AG09309 (cell line): ENCODE measurements at regions not wholly inside any gene's neighbourhood (a gene's known extent, or its start where the extent isn't known, plus 50 kb on each side); places are given as distances from the start of the nearest gene placed in this dataset.
A peak's percentile ranks its signal among the peaks of the same experiment; 100 is the strongest.

Source experiments
- DNase-seq: peaks from one replicate; pipeline ENCODE4 v3.0.0-alpha.2; 2010; ENCODE audit warnings: low read depth
- H3K4me3 ChIP-seq: 2 replicates; pipeline ENCODE4 v1.5.1; 2011; ENCODE audit warnings: mild to moderate bottlenecking, low read depth, low read length, moderate library complexity; ENCODE audit not compliant: control insufficient read depth
- TF ChIP-seq, protein P1 (sequence below): IDR thresholded peaks from 2 replicates; pipeline ENCODE4 v1.5.1; 2011; ENCODE audit warnings: mild to moderate bottlenecking, low read depth, low read length, inconsistent platforms; ENCODE audit not compliant: insufficient read depth, control insufficient read depth; ENCODE audit errors: missing control alignments

DNA sequence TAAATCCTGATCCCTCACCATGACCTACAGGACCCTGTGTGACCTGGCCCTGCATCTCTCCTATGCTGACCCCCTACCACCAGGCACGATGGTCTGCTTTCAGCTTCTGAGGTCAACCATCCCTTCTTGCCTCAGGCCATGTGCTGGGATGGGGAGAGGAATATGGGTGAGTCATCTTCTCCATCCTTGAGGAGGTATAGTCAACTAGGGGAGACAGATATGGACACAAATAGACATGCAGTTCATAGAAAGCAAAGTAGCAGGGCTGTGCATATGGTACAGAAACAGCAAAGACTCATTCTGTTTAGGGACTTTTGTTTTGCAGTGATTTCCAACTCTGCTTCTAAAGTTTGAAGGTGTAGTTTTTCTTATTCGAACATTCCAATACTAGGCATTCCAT, 250.8 kb upstream of the FGGY start:
- H3K4me3 ChIP-seq: no peak overlapping the region

GRCh38 chr1:59046730-59047157, 250.2 kb upstream of the FGGY start:
- TF ChIP-seq, protein P1, sequence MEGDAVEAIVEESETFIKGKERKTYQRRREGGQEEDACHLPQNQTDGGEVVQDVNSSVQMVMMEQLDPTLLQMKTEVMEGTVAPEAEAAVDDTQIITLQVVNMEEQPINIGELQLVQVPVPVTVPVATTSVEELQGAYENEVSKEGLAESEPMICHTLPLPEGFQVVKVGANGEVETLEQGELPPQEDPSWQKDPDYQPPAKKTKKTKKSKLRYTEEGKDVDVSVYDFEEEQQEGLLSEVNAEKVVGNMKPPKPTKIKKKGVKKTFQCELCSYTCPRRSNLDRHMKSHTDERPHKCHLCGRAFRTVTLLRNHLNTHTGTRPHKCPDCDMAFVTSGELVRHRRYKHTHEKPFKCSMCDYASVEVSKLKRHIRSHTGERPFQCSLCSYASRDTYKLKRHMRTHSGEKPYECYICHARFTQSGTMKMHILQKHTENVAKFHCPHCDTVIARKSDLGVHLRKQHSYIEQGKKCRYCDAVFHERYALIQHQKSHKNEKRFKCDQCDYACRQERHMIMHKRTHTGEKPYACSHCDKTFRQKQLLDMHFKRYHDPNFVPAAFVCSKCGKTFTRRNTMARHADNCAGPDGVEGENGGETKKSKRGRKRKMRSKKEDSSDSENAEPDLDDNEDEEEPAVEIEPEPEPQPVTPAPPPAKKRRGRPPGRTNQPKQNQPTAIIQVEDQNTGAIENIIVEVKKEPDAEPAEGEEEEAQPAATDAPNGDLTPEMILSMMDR: peak; percentile 19
- no peak overlapping the region for H3K4me3 ChIP-seq
- no peak for DNase-seq

More for the DNA sequence above, 250.8 kb upstream of the FGGY start:
- DNase-seq: no peak
- TF ChIP-seq, protein P1: no peak

DNA sequence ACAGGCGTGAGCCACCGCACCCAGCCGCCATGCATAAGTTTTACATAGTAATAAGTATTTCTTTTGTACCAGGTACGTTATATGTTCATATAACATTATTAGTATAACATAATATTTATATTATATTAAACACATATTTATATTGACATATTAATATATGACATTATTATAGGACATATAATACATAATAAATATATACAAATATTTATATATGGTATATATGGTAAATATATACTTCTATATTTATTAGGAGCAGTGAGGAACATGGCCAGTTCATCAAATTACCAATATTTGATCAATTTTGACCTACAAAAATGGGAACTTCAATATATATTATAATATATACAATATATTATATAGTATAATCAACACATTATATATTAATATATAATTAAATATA, 245.9 kb upstream of the FGGY start:
- TF ChIP-seq, protein P1: no peak
- no peak overlapping the region for H3K4me3 ChIP-seq
- DNase-seq: no peak

DNA sequence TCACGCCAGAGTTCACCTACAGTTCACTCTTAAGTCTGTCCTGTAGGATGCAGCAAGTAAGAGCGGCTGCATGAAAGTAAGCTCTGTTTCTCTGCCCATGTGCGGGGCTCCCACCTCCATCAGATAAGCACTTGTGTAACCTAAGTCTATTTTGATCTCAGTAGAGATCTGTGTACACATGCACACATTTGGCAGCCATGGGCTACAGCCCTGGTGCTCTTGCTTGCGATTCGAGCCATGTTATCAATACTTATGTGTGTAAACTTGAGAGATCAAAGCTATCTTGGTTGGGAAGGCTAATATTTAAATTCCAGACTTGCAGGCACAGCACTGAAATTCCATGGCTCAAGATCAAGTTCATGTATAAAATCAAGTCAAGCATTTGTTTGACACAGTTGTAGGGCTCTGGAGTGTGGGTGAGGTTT, 244.7 kb upstream of the FGGY start:
- TF ChIP-seq, protein P1: no peak
- DNase-seq: no peak
- H3K4me3 ChIP-seq: no peak overlapping the region

GRCh38 chr1:59054172-59054571, 242.7 kb upstream of the FGGY start:
- TF ChIP-seq, protein P1: no peak
- DNase-seq: no peak
- H3K4me3 ChIP-seq: no peak overlapping the region

DNA sequence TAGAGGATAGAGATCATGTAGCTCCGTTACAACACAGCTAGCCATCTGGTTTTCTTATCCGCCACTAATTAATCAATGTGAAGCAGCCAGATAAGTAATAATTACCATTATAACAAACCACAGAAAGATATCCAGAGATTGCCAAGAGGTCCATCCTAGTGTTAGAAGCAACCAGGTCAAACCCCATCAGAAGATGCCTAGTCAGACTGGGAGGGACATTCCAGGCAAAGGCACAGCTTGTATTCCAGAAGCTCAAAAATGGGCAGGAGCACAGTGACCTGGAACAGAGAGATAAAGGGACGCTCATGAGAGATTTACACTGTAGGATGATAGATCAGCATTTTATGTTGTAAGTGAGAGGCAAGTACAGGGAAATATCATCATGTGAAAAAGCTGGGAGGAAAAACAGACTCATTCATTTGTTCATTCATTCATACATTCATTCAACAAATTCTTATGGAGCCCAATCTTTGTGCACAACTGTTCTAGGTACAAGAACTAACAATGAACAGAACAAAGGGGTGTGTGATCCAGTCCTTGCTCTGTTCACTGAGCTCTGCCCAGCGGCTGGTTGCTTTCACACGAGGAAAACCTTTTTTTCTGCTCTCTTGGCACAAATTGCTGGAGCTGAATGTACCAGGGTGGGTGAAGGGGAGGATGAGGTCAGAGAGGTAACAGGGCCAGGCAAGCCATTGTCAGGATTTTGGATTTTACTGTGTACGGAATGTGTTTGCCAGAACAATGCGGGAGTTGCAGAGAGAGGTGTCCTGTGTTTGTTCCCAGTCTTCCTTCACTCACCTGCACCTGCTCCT, 240.8 kb upstream of the FGGY start:
- H3K4me3 ChIP-seq: no peak overlapping the region
- TF ChIP-seq, protein P1: no peak
- DNase-seq: no peak

GRCh38 chr1:59057211-59057694, 239.6 kb upstream of the FGGY start:
- DNase-seq: peak; percentile 95
- TF ChIP-seq, protein P1: no peak
- no peak overlapping the region for H3K4me3 ChIP-seq
